Uterus (tissue), 3 donors: ENCODE measurements at regions not wholly inside any gene's neighbourhood (a gene's known extent, or its start where the extent isn't known, plus 50 kb on each side); places are given as distances from the start of the nearest gene placed in this dataset.

Experiments used
- DNase-seq, 2 donors: peaks; one replicate each; pipeline ENCODE4 v3.0.0-alpha.2; 2019 to 2020
- H3K27ac ChIP-seq, 2 donors: fragments of 200-600 bp; sonication (generic); 1 replicate in 1 of 2; 2 replicates in 1 of 2; pipeline ENCODE4 v1.5.1; 2016 to 2018
- H3K27me3 ChIP-seq, 2 donors: fragments of 200-600 bp; sonication (generic); one replicate each; pipeline ENCODE4 v1.5.1; 2018 to 2019; ENCODE audit warnings: control low read depth in 1 of 2
- H3K36me3 ChIP-seq, 2 donors: fragments of 200-600 bp; sonication (generic); one replicate each; pipeline ENCODE4 v1.5.1; 2019; ENCODE audit warnings: control low read depth in 1 of 2
- H3K4me1 ChIP-seq, 2 donors: fragments of 200-600 bp; sonication (generic); one replicate each; pipeline ENCODE4 v1.5.1; 2018 to 2019; ENCODE audit warnings: control low read depth in 1 of 2
- H3K4me3 ChIP-seq, 2 donors: fragments of 200-600 bp; sonication (generic); 1 replicate in 1 of 2; 2 replicates in 1 of 2; pipeline ENCODE4 v1.5.1; 2018 to 2019; ENCODE audit warnings: mild to moderate bottlenecking in 1 of 2
- H3K9me3 ChIP-seq, 2 donors: fragments of 200-600 bp; sonication (generic); one replicate each; pipeline ENCODE4 v1.5.1; 2019; ENCODE audit warnings: control low read depth in 1 of 2
- CTCF ChIP-seq, 4 experiments: fragments of 200-600 bp in 2 of 4; fragments of 450-650 bp in 2 of 4; sonication (generic) in 2 of 4; IDR thresholded peaks; one replicate each; pipeline ENCODE4 v1.5.1; 2016 to 2019; ENCODE audit warnings: antibody characterized with exemption in 4 of 4, mild to moderate bottlenecking in 2 of 4, moderate library complexity in 1 of 4
- POLR2A ChIP-seq, 2 donors: fragments of 450-650 bp; IDR thresholded peaks; one replicate each; pipeline ENCODE4 v1.6.1; 2016; ENCODE audit warnings: antibody characterized with exemption in 2 of 2, mild to moderate bottlenecking in 1 of 2, moderate library complexity in 1 of 2
- intact Hi-C: fragments of 100-400 bp; cut with DNase I; formaldehyde crosslinking; loops from one replicate; pipeline ENCODE4 v1.15.1; 2023; ENCODE audit warnings: low total_unique reads
- donor health status: DM: yes; HTN: yes; CAD: no.

- TF ChIP-seq POLR2A (IDR thresholded peaks at IDR 0.05) (no peak), CTCF (IDR thresholded peaks at IDR 0.05) (no peak)
- H3K4me3 ChIP-seq = no peak overlapping the region
- no peaks in the 10 kb centered on the region for H3K36me3 ChIP-seq
- no peak for DNase-seq
- H3K9me3 ChIP-seq = no peaks in the 10 kb centered on the region
- H3K4me1 ChIP-seq = no peaks in the 10 kb centered on the region
- no peaks in the 10 kb centered on the region for H3K27me3 ChIP-seq
- H3K27ac ChIP-seq = no peak overlapping the region
- intact Hi-C loops = no loop called here
These were observed 52.2 kb upstream of the SPACA1 start for GRCh38 chr6:87995461-87995860.

DNA sequence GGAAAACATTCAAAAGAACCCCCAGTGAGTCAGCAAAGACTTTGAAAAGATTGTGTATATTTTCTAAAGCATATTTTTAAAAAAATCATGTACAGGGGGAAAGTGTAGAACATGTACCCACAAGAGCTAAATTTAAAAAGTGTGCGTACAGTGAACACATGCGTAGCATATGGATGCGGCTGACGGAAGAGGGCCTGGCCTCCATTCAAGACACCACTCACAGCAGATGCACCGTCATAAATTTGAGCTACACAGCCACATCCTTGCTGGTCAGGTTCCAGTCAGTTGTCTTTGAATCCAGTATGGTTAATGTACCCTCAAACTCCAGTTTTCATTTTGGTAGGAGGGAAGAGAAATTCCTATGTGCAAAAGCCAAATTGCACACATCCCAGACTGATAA lies 54.3 kb upstream of the SPACA1 start:
- Histone ChIP-seq H3K36me3 (no peaks in the 10 kb centered on the region), H3K27me3 (no peaks in the 10 kb centered on the region), H3K4me1 (no peaks in the 10 kb centered on the region), H3K27ac (no peak overlapping the region), H3K4me3 (no peak overlapping the region), H3K9me3 (no peaks in the 10 kb centered on the region)
- intact Hi-C loops = no loop called here
- TF ChIP-seq POLR2A (IDR thresholded peaks at IDR 0.05) (no peak), CTCF (IDR thresholded peaks at IDR 0.05) (no peak)
- DNase-seq = no peak

- intact Hi-C loops = no loop called here
- Histone ChIP-seq H3K4me3 (no peak overlapping the region), H3K9me3 (no peaks in the 10 kb centered on the region), H3K36me3 (no peaks in the 10 kb centered on the region), H3K4me1 (no peaks in the 10 kb centered on the region), H3K27ac (no peak overlapping the region), H3K27me3 (no peaks in the 10 kb centered on the region)
- TF ChIP-seq CTCF (IDR thresholded peaks at IDR 0.05) (no peak), POLR2A (IDR thresholded peaks at IDR 0.05) (no peak)
- no peak for DNase-seq
These were observed 56.8 kb upstream of the SPACA1 start for GRCh38 chr6:87990871-87991270.

GRCh38 chr6:87982134-87982533 lies 65.5 kb upstream of the SPACA1 start:
- Histone ChIP-seq H3K9me3 (no peaks in the 10 kb centered on the region), H3K27ac (no peak overlapping the region), H3K4me1 (no peaks in the 10 kb centered on the region), H3K36me3 (no peaks in the 10 kb centered on the region), H3K4me3 (no peak overlapping the region), H3K27me3 (no peaks in the 10 kb centered on the region)
- TF ChIP-seq POLR2A (IDR thresholded peaks at IDR 0.05) (no peak), CTCF (IDR thresholded peaks at IDR 0.05) (no peak)
- DNase-seq = no peak
- intact Hi-C loops = no loop called here

GRCh38 chr6:87979737-87980136 lies 67.9 kb upstream of the SPACA1 start:
- no peaks in the 10 kb centered on the region for H3K36me3 ChIP-seq
- H3K4me1 ChIP-seq = no peaks in the 10 kb centered on the region
- no peaks in the 10 kb centered on the region for H3K9me3 ChIP-seq
- no peak for TF ChIP-seq POLR2A (IDR thresholded peaks at IDR 0.05)
- TF ChIP-seq CTCF (IDR thresholded peaks at IDR 0.05) = no peak
- intact Hi-C loops = no loop called here
- no peaks in the 10 kb centered on the region for H3K27me3 ChIP-seq
- no peak overlapping the region for H3K4me3 ChIP-seq
- H3K27ac ChIP-seq = no peak overlapping the region
- no peak for DNase-seq
